Liver (tissue), 3 donors: ENCODE measurements at regions not wholly inside any gene's neighbourhood (a gene's known extent, or its start where the extent isn't known, plus 50 kb on each side); places are given as distances from the start of the nearest gene placed in this dataset.

Experiments used
- ATF3 ChIP-seq: IDR thresholded peaks from 2 replicates; pipeline ENCODE4 v1.6.1; 2016; ENCODE audit warnings: antibody characterized with exemption
- CTCF ChIP-seq: fragments of 150-350 bp; IDR thresholded peaks from 2 replicates; pipeline ENCODE4 v1.5.1; 2017; ENCODE audit warnings: improper control_type of control experiment, low read depth, low read length; ENCODE audit not compliant: missing input control
- FOXA1 ChIP-seq: IDR thresholded peaks from 2 replicates; pipeline ENCODE4 v1.6.1; 2016; ENCODE audit warnings: antibody characterized with exemption
- HNF4A ChIP-seq, 2 donors: conservative IDR thresholded peaks; 2 replicates each; pipeline ENCODE4 v1.6.1; 2016; ENCODE audit warnings: antibody characterized with exemption in 2 of 2, mild to moderate bottlenecking in 2 of 2
- JUND ChIP-seq, 2 donors: IDR thresholded peaks; 2 replicates each; pipeline ENCODE4 v1.6.1; 2016; ENCODE audit warnings: antibody characterized with exemption in 2 of 2
- MAX ChIP-seq: IDR thresholded peaks from 2 replicates; pipeline ENCODE4 v1.6.1; 2016; ENCODE audit warnings: antibody characterized with exemption
- RAD21 ChIP-seq, 2 donors: IDR thresholded peaks; 2 replicates each; pipeline ENCODE4 v1.6.1; 2016; ENCODE audit warnings: antibody characterized with exemption in 2 of 2, mild to moderate bottlenecking in 2 of 2
- REST ChIP-seq: IDR thresholded peaks from 2 replicates; pipeline ENCODE4 v1.6.1; 2016; ENCODE audit warnings: antibody characterized with exemption, mild to moderate bottlenecking
- RXRA ChIP-seq, 2 donors: IDR thresholded peaks; 2 replicates each; pipeline ENCODE4 v1.6.1; 2017 to 2018; ENCODE audit warnings: antibody characterized with exemption in 2 of 2, mild to moderate bottlenecking in 1 of 2
- YY1 ChIP-seq: IDR thresholded peaks from 2 replicates; pipeline ENCODE4 v1.6.1; 2016; ENCODE audit warnings: antibody characterized with exemption, mild to moderate bottlenecking
- donor health status: healthy.
- donor health status: healthy.

GRCh38 chr6:170075659-170076223, 215.1 kb downstream of the DLL1 start:
- no peak for TF ChIP-seq CTCF
- TF ChIP-seq HNF4A (conservative IDR thresholded peaks at IDR 0.05): no peak
- no peak for TF ChIP-seq FOXA1
- TF ChIP-seq JUND (IDR thresholded peaks at IDR 0.05): no peak
- no peak for TF ChIP-seq ATF3
- TF ChIP-seq YY1: no peak
- TF ChIP-seq RXRA (IDR thresholded peaks at IDR 0.05): peak in 1 of 2 donors; percentile 44
- TF ChIP-seq REST: no peak
- TF ChIP-seq RAD21 (IDR thresholded peaks at IDR 0.05): no peak
- no peak for TF ChIP-seq MAX
